Ascending aorta (tissue), 2 donors: ENCODE measurements at regions not wholly inside any gene's neighbourhood (a gene's known extent, or its start where the extent isn't known, plus 50 kb on each side); places are given as distances from the start of the nearest gene placed in this dataset.

ENCODE experiments used
- DNase-seq, 2 donors: peaks; one replicate each; pipeline ENCODE4 v3.0.0-alpha.2; 2019; ENCODE audit warnings: low spot score in 2 of 2
- H3K27ac ChIP-seq, 2 donors: fragments of 200-600 bp; sonication (generic); one replicate each; pipeline ENCODE4 v1.5.1; 2016 to 2017; ENCODE audit warnings: mild to moderate bottlenecking in 1 of 2
- H3K27me3 ChIP-seq: fragments of 200-600 bp; sonication (generic); one replicate; pipeline ENCODE4 v1.5.1; 2017
- H3K36me3 ChIP-seq, 2 donors: fragments of 200-600 bp; sonication (generic); one replicate each; pipeline ENCODE4 v1.5.1; 2016
- H3K4me1 ChIP-seq, 2 donors: fragments of 200-600 bp; sonication (generic); one replicate each; pipeline ENCODE4 v1.5.1; 2016 to 2017; ENCODE audit warnings: mild to moderate bottlenecking in 1 of 2
- H3K4me3 ChIP-seq, 2 donors: fragments of 200-600 bp; sonication (generic); one replicate each; pipeline ENCODE4 v1.5.1; 2016 to 2017; ENCODE audit warnings: mild to moderate bottlenecking in 1 of 2
- H3K9me3 ChIP-seq, 2 donors: fragments of 200-600 bp; sonication (generic); one replicate each; pipeline ENCODE4 v1.5.1; 2016
- intact Hi-C: fragments of 100-400 bp; cut with DNase I; formaldehyde crosslinking; loops from one replicate; pipeline ENCODE4 v1.15.1; 2023
- TF ChIP-seq, protein P1 (sequence below), 3 experiments: fragments of 200-600 bp in 2 of 3; fragments of 450-650 bp in 1 of 3; sonication (generic) in 2 of 3; IDR thresholded peaks; one replicate each; pipeline ENCODE4 v1.5.1; 2016 to 2019; ENCODE audit warnings: antibody characterized with exemption in 3 of 3, mild to moderate bottlenecking in 1 of 3, moderate library complexity in 1 of 3

DNA sequence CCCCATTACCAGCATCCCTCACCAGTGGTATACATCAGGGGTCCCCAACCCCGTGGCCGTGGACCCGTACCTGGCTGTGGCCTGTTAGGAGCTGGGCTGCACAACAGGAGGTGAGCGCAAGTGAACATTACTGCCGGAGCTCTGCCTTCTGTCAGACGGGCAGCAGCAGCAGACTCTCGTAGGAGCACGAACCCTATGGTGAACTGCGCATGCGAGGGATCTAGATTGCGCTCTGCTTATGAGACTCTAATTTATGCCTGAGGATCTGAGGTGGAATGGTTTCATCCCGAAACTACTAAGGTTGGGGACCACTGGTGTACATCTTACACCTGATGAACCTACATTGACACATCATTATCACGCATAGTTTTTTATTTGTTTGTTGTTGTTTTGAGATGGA lies 52.8 kb upstream of the DHX15 start:
- DNase-seq, result no peak
- Histone ChIP-seq H3K27me3 (no peaks in the 10 kb centered on the region), H3K36me3 (no peaks in the 10 kb centered on the region), H3K4me3 (no peak overlapping the region), H3K27ac (no peak overlapping the region), H3K9me3 (no peaks in the 10 kb centered on the region), H3K4me1 (no peaks in the 10 kb centered on the region)
- intact Hi-C loops, result no loop called here
- TF ChIP-seq, protein P1, sequence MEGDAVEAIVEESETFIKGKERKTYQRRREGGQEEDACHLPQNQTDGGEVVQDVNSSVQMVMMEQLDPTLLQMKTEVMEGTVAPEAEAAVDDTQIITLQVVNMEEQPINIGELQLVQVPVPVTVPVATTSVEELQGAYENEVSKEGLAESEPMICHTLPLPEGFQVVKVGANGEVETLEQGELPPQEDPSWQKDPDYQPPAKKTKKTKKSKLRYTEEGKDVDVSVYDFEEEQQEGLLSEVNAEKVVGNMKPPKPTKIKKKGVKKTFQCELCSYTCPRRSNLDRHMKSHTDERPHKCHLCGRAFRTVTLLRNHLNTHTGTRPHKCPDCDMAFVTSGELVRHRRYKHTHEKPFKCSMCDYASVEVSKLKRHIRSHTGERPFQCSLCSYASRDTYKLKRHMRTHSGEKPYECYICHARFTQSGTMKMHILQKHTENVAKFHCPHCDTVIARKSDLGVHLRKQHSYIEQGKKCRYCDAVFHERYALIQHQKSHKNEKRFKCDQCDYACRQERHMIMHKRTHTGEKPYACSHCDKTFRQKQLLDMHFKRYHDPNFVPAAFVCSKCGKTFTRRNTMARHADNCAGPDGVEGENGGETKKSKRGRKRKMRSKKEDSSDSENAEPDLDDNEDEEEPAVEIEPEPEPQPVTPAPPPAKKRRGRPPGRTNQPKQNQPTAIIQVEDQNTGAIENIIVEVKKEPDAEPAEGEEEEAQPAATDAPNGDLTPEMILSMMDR (IDR thresholded peaks at IDR 0.05), result no peak

GRCh38 chr4:24638396-24638875 lies 54.1 kb upstream of the DHX15 start:
- Histone ChIP-seq H3K4me3 (no peak overlapping the region), H3K36me3 (no peaks in the 10 kb centered on the region), H3K27me3 (no peaks in the 10 kb centered on the region), H3K9me3 (no peaks in the 10 kb centered on the region), H3K4me1 (peaks cover 0 to 4% of the 10 kb centered on the region in 2 donors), H3K27ac (no peak overlapping the region)
- TF ChIP-seq, protein P1 (IDR thresholded peaks at IDR 0.05), result no peak
- DNase-seq, result no peak
- intact Hi-C loops, result no loop called here

GRCh38 chr4:24639714-24640113 lies 55.4 kb upstream of the DHX15 start:
- DNase-seq, result no peak
- intact Hi-C loops, result no loop called here
- Histone ChIP-seq H3K27ac (no peak overlapping the region), H3K27me3 (no peaks in the 10 kb centered on the region), H3K9me3 (no peaks in the 10 kb centered on the region), H3K36me3 (no peaks in the 10 kb centered on the region), H3K4me1 (peaks cover 0 to 6% of the 10 kb centered on the region in 2 donors), H3K4me3 (no peak overlapping the region)
- TF ChIP-seq, protein P1 (IDR thresholded peaks at IDR 0.05), result no peak

- no peak for DNase-seq
- TF ChIP-seq, protein P1 (IDR thresholded peaks at IDR 0.05), result no peak
- Histone ChIP-seq H3K4me1 (peaks cover 0 to 6% of the 10 kb centered on the region in 2 donors), H3K27me3 (no peaks in the 10 kb centered on the region), H3K36me3 (no peaks in the 10 kb centered on the region), H3K4me3 (no peak overlapping the region), H3K9me3 (no peaks in the 10 kb centered on the region), H3K27ac (no peak overlapping the region)
- intact Hi-C loops, result no loop called here
These were observed 56.0 kb upstream of the DHX15 start for GRCh38 chr4:24640366-24640765.

- TF ChIP-seq, protein P1 (IDR thresholded peaks at IDR 0.05), result no peak
- Histone ChIP-seq H3K9me3 (no peaks in the 10 kb centered on the region), H3K27me3 (no peaks in the 10 kb centered on the region), H3K4me3 (no peak overlapping the region), H3K4me1 (peaks cover 0 to 6% of the 10 kb centered on the region in 2 donors), H3K27ac (no peak overlapping the region), H3K36me3 (no peaks in the 10 kb centered on the region)
- DNase-seq, result no peak
- intact Hi-C loops, result no loop called here
These were observed 58.7 kb upstream of the DHX15 start for GRCh38 chr4:24642981-24643547.
